Suprapubic skin (tissue), 4 donors: ENCODE measurements at regions not wholly inside any gene's neighbourhood (a gene's known extent, or its start where the extent isn't known, plus 50 kb on each side); places are given as distances from the start of the nearest gene placed in this dataset.

Experiments
- DNase-seq, 2 donors: peaks; one replicate each; pipeline ENCODE4 v3.0.0-alpha.2; 2019; ENCODE audit warnings: low spot score in 2 of 2
- H3K27ac ChIP-seq: fragments of 200-600 bp; sonication (generic); one replicate; pipeline ENCODE4 v1.5.1; 2019
- H3K27me3 ChIP-seq: fragments of 200-600 bp; sonication (generic); one replicate; pipeline ENCODE4 v1.5.1; 2019
- H3K36me3 ChIP-seq: fragments of 200-600 bp; sonication (generic); one replicate; pipeline ENCODE4 v1.5.1; 2019
- H3K4me1 ChIP-seq: fragments of 200-600 bp; sonication (generic); one replicate; pipeline ENCODE4 v1.5.1; 2019
- H3K4me3 ChIP-seq: fragments of 200-600 bp; sonication (generic); one replicate; pipeline ENCODE4 v1.5.1; 2019; ENCODE audit warnings: mild to moderate bottlenecking
- H3K9me3 ChIP-seq: fragments of 200-600 bp; sonication (generic); one replicate; pipeline ENCODE4 v1.5.1; 2019
- EP300 ChIP-seq: sonication (generic); formaldehyde crosslinking; IDR thresholded peaks from one replicate; pipeline ENCODE4 v1.6.1; 2017; ENCODE audit warnings: antibody characterized with exemption
- POLR2A ChIP-seq, 2 donors: fragments of 450-650 bp; IDR thresholded peaks; one replicate each; pipeline ENCODE4 v1.6.1; 2017; ENCODE audit warnings: antibody characterized with exemption in 2 of 2, mild to moderate bottlenecking in 2 of 2, moderate library complexity in 2 of 2
- POLR2AphosphoS5 ChIP-seq, 3 donors: sonication (generic); formaldehyde crosslinking; IDR thresholded peaks; one replicate each; pipeline ENCODE4 v1.6.1; 2017; ENCODE audit warnings: antibody characterized with exemption in 3 of 3
- WGBS: methylation state at CpG from one replicate; pipeline ENCODE4 v1.1.5; 2018; 5-methylcytosine and 5-hydroxymethylcytosine counted together
- TF ChIP-seq, protein P1 (sequence below), 2 donors: fragments of 200-600 bp in 1 of 2; fragments of 450-650 bp in 1 of 2; sonication (generic) in 1 of 2; IDR thresholded peaks; one replicate each; pipeline ENCODE4 v1.5.1; 2016 to 2019; ENCODE audit warnings: antibody characterized with exemption in 2 of 2, mild to moderate bottlenecking in 1 of 2, moderate library complexity in 1 of 2

- Histone ChIP-seq H3K27me3 (no peaks in the 10 kb centered on the region), H3K9me3 (no peaks in the 10 kb centered on the region), H3K4me3 (no peak overlapping the region), H3K36me3 (no peaks in the 10 kb centered on the region), H3K27ac (no peak overlapping the region), H3K4me1 (no peaks in the 10 kb centered on the region)
- TF ChIP-seq POLR2AphosphoS5 (IDR thresholded peaks at IDR 0.05) (no peak), POLR2A (IDR thresholded peaks at IDR 0.05) (no peak), EP300 (no peak)
- TF ChIP-seq, protein P1, sequence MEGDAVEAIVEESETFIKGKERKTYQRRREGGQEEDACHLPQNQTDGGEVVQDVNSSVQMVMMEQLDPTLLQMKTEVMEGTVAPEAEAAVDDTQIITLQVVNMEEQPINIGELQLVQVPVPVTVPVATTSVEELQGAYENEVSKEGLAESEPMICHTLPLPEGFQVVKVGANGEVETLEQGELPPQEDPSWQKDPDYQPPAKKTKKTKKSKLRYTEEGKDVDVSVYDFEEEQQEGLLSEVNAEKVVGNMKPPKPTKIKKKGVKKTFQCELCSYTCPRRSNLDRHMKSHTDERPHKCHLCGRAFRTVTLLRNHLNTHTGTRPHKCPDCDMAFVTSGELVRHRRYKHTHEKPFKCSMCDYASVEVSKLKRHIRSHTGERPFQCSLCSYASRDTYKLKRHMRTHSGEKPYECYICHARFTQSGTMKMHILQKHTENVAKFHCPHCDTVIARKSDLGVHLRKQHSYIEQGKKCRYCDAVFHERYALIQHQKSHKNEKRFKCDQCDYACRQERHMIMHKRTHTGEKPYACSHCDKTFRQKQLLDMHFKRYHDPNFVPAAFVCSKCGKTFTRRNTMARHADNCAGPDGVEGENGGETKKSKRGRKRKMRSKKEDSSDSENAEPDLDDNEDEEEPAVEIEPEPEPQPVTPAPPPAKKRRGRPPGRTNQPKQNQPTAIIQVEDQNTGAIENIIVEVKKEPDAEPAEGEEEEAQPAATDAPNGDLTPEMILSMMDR (IDR thresholded peaks at IDR 0.05): no peak
- 69% methylated on average over 1 of the region's 1 CpG for WGBS
- DNase-seq: no peak
Measured at GRCh38 chr2:139492131-139492680, 712.0 kb upstream of the NXPH2 start.

GRCh38 chr2:139480161-139480650, 700.0 kb upstream of the NXPH2 start:
- WGBS: 69% methylated on average over 3 of the region's 3 CpGs
- no peak overlapping the region for H3K4me3 ChIP-seq

GRCh38 chr2:139478165-139478914, 698.1 kb upstream of the NXPH2 start:
- H3K27me3 ChIP-seq: no peaks in the 10 kb centered on the region
- H3K9me3 ChIP-seq: no peaks in the 10 kb centered on the region
- DNase-seq: no peak
- H3K27ac ChIP-seq: no peak overlapping the region
- TF ChIP-seq EP300: no peak
- TF ChIP-seq, protein P1 (IDR thresholded peaks at IDR 0.05): no peak
- WGBS: 63% methylated on average over 3 of the region's 3 CpGs
- H3K36me3 ChIP-seq: no peaks in the 10 kb centered on the region
- H3K4me1 ChIP-seq: no peaks in the 10 kb centered on the region
- H3K4me3 ChIP-seq: no peak overlapping the region

More at GRCh38 chr2:139480161-139480650, 700.0 kb upstream of the NXPH2 start:
- no peak for DNase-seq
- Histone ChIP-seq H3K9me3 (no peaks in the 10 kb centered on the region), H3K27me3 (no peaks in the 10 kb centered on the region), H3K27ac (no peak overlapping the region), H3K36me3 (no peaks in the 10 kb centered on the region), H3K4me1 (no peaks in the 10 kb centered on the region)
- TF ChIP-seq, protein P1 (IDR thresholded peaks at IDR 0.05): no peak
- TF ChIP-seq EP300 (no peak), POLR2A (IDR thresholded peaks at IDR 0.05) (no peak), POLR2AphosphoS5 (IDR thresholded peaks at IDR 0.05) (no peak)

GRCh38 chr2:139477618-139478017, 697.4 kb upstream of the NXPH2 start:
- no peaks in the 10 kb centered on the region for H3K27me3 ChIP-seq
- no peak overlapping the region for H3K4me3 ChIP-seq
- H3K9me3 ChIP-seq: no peaks in the 10 kb centered on the region
- DNase-seq: no peak
- no peak overlapping the region for H3K27ac ChIP-seq
- no peak for TF ChIP-seq POLR2A (IDR thresholded peaks at IDR 0.05)
- TF ChIP-seq POLR2AphosphoS5 (IDR thresholded peaks at IDR 0.05): no peak
- TF ChIP-seq, protein P1 (IDR thresholded peaks at IDR 0.05): no peak
- TF ChIP-seq EP300: no peak
- H3K36me3 ChIP-seq: no peaks in the 10 kb centered on the region
- H3K4me1 ChIP-seq: no peaks in the 10 kb centered on the region
- 89% methylated on average over 8 of the region's 8 CpGs for WGBS

GRCh38 chr2:139469985-139470384, 689.8 kb upstream of the NXPH2 start:
- no peaks in the 10 kb centered on the region for H3K27me3 ChIP-seq
- DNase-seq: no peak
- TF ChIP-seq POLR2A (IDR thresholded peaks at IDR 0.05): no peak
- TF ChIP-seq EP300: no peak
- TF ChIP-seq, protein P1 (IDR thresholded peaks at IDR 0.05): no peak
- no peak for TF ChIP-seq POLR2AphosphoS5 (IDR thresholded peaks at IDR 0.05)
- WGBS: 68% methylated on average over 1 of the region's 1 CpG
- no peak overlapping the region for H3K27ac ChIP-seq
- no peaks in the 10 kb centered on the region for H3K4me1 ChIP-seq
- H3K36me3 ChIP-seq: no peaks in the 10 kb centered on the region
- no peak overlapping the region for H3K4me3 ChIP-seq
- H3K9me3 ChIP-seq: no peaks in the 10 kb centered on the region
